Psoas muscle (tissue), 7 donors: ENCODE measurements at regions not wholly inside any gene's neighbourhood (a gene's known extent, or its start where the extent isn't known, plus 50 kb on each side); places are given as distances from the start of the nearest gene placed in this dataset.

Experiments
- ATAC-seq, 4 donors: fragments of 200-7000 bp; cut with Tn5 transposase; one replicate each; pipeline ENCODE4 v1.9.1; 2020; ENCODE audit warnings: moderate library complexity in 3 of 4, mild to moderate bottlenecking in 2 of 4
- DNase-seq, 2 donors: peaks; one replicate each; pipeline ENCODE4 v3.0.0-alpha.2; 2020
- H3K27ac ChIP-seq: fragments of 200-600 bp; one replicate; pipeline ENCODE4 v1.8.0; 2022
- H3K27me3 ChIP-seq, 3 donors: fragments of 200-600 bp in 1 of 3; one replicate each; pipeline versions ENCODE4 v1.6.1 to v1.8.0; 2013 to 2022; ENCODE audit warnings: low read length in 2 of 3, mild to moderate bottlenecking in 2 of 3, moderate library complexity in 1 of 3; ENCODE audit not compliant: insufficient read depth in 3 of 3
- H3K36me3 ChIP-seq, 2 donors: fragments of 200-600 bp in 1 of 2; one replicate each; pipeline versions ENCODE4 v1.6.1 to v1.8.0; 2013 to 2022; ENCODE audit warnings: low read depth in 1 of 2, mild to moderate bottlenecking in 1 of 2, moderate library complexity in 1 of 2; ENCODE audit not compliant: insufficient read depth in 1 of 2
- H3K4me1 ChIP-seq: fragments of 200-600 bp; one replicate; pipeline ENCODE4 v1.8.0; 2022
- H3K4me3 ChIP-seq: fragments of 200-600 bp; one replicate; pipeline ENCODE4 v1.8.0; 2022; ENCODE audit warnings: mild to moderate bottlenecking
- H3K9me3 ChIP-seq: fragments of 200-600 bp; one replicate; pipeline ENCODE4 v1.8.0; 2022
- CTCF ChIP-seq: fragments of 200-600 bp; IDR thresholded peaks from one replicate; pipeline ENCODE4 v1.8.0; 2022; ENCODE audit warnings: antibody characterized with exemption
- WGBS, 3 donors: extraction: QIAGEN DNeasy Blood & Tissue Kit; methylation state at CpG; one replicate each; pipeline versions ENCODE4 v1.1.6 to v1.1.7; 2013; 5-methylcytosine and 5-hydroxymethylcytosine counted together
- intact Hi-C, 2 donors: fragments of 100-400 bp; cut with DNase I; formaldehyde crosslinking; loops; one replicate each; pipeline versions ENCODE4 v1.11.0 to v1.14.2; 2022
- donor health status: healthy with polysubstance abuse.
- donor health status: DM: no; HTN: no; CAD: no; lungs with moderate emphysema.
- donor health status: Bipolar disorder and iron deficiency.
- donor health status: healthy.
- donor health status: DM: yes; HTN: yes; CAD: no.
- donor health status: DM: no; HTN: no; CAD: no.
- donor health status: DM: yes; HTN: yes; CAD: no.

GRCh38 chr1:4119516-4120220, 219.6 kb upstream of the C1orf174 start:
- no peak overlapping the region for H3K27ac ChIP-seq
- no peaks in the 10 kb centered on the region for H3K4me1 ChIP-seq
- ATAC-seq (no peak), DNase-seq (no peak)
- intact Hi-C loops: no loop called here
- H3K4me3 ChIP-seq: no peak overlapping the region
- 44 to 49% (median 45%) methylated on average over 11 of the region's 11 CpGs for WGBS, 3 donors
- H3K9me3 ChIP-seq: no peaks in the 10 kb centered on the region
- peaks cover 0 to 1% (median 0%) of the 10 kb centered on the region in 3 donors for H3K27me3 ChIP-seq
- no peaks in the 10 kb centered on the region for H3K36me3 ChIP-seq
- no peak for TF ChIP-seq CTCF

GRCh38 chr1:4120557-4121292, 220.7 kb upstream of the C1orf174 start:
- no peak for TF ChIP-seq CTCF
- Histone ChIP-seq H3K4me3 (no peak overlapping the region), H3K27ac (no peak overlapping the region), H3K36me3 (no peaks in the 10 kb centered on the region), H3K4me1 (no peaks in the 10 kb centered on the region), H3K9me3 (no peaks in the 10 kb centered on the region), H3K27me3 (peaks cover 0 to 1% (median 0%) of the 10 kb centered on the region in 3 donors)
- intact Hi-C loops: no loop called here
- DNase-seq: no peak
- no peak for ATAC-seq
- 46 to 48% (median 48%) methylated on average over 15 of the region's 15 CpGs for WGBS, 3 donors

GRCh38 chr1:4121293-4121684, 221.2 kb upstream of the C1orf174 start:
- 79 to 81% (median 80%) methylated on average over 8 of the region's 8 CpGs for WGBS, 3 donors
- Histone ChIP-seq H3K36me3 (no peaks in the 10 kb centered on the region), H3K27ac (no peak overlapping the region), H3K4me3 (no peak overlapping the region), H3K9me3 (no peaks in the 10 kb centered on the region), H3K27me3 (peaks cover 0 to 1% (median 0%) of the 10 kb centered on the region in 3 donors), H3K4me1 (no peaks in the 10 kb centered on the region)
- no peak for TF ChIP-seq CTCF
- ATAC-seq: no peak
- DNase-seq: no peak
- intact Hi-C loops: no loop called here

- TF ChIP-seq CTCF: no peak
- H3K27me3 ChIP-seq: peaks cover 0 to 1% (median 0%) of the 10 kb centered on the region in 3 donors
- no peak overlapping the region for H3K4me3 ChIP-seq
- intact Hi-C loops: no loop called here
- 70 to 78% (median 75%) methylated on average over 20 of the region's 20 CpGs for WGBS, 3 donors
- no peaks in the 10 kb centered on the region for H3K36me3 ChIP-seq
- H3K4me1 ChIP-seq: no peaks in the 10 kb centered on the region
- ATAC-seq: no peak
- no peaks in the 10 kb centered on the region for H3K9me3 ChIP-seq
- no peak for DNase-seq
- no peak overlapping the region for H3K27ac ChIP-seq
These were observed 221.9 kb upstream of the C1orf174 start for GRCh38 chr1:4121834-4122512.
